ENCODE measurements at regions not wholly inside any gene's neighbourhood (a gene's known extent, or its start where the extent isn't known, plus 50 kb on each side); places are given as distances from the start of the nearest gene placed in this dataset.

DNA sequence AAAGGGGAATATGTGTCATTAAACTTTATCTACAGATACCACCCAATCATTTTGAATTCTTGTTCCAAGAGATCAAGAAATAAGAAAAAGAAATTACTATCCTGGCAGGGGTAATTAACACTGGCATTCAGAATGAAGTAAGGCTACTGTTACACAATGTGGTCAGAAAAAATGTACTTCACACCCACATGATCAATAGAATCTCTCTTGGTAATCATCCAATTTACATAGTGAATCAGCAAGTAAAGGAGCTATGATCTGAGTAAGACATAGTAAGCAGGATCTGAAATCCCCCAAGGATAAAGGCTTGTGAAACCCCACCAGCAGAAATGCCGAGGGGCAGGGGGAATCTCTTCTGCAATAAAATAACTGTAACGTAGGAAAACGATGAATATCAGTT lies 466.5 kb downstream of the FAM181B start:
- Histone ChIP-seq H3K4me1 (ENCODE audit: control insufficient read depth, insufficient read depth, low read length) (no peaks in the 10 kb centered on the region), H3K27me3 (ENCODE audit: control insufficient read depth, insufficient read depth, low read length) (no peaks in the 10 kb centered on the region), H3K9me3 (ENCODE audit: control insufficient read depth, insufficient read depth, low read length) (peaks cover 2% of the 10 kb centered on the region), H3K36me3 (ENCODE audit: control insufficient read depth, insufficient read depth, low read length) (no peaks in the 10 kb centered on the region), H3K27ac (ENCODE audit: low read depth, low read length) (no peak overlapping the region), H3K4me3 (ENCODE audit: low read depth, low read length) (no peak overlapping the region)
- no peak for DNase-seq (ENCODE audit: low read depth in 4 of 6, low spot score in 6 of 6)
- 100% methylated on average over 3 of the region's 3 CpGs for WGBS (ENCODE audit: insufficient coverage)

DNA sequence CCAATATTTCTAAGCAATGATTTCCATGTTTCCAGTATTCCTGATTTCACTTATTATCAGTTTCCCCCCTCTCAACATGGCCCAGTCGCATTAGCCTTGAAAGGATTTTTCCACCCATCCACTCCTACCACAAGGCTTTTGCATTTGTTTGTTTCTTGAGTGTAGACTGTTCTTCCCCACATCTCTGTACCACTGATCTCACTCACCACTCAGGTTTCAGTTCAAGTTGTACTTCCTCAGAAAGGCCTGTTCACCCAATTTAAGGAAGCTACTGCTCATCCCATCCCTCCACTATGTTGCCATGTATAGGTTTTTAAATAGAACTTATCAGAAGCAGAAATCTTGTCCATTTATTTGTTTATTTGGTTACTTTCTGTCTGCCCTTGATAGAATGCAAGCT lies 472.3 kb downstream of the FAM181B start:
- Histone ChIP-seq H3K4me1 (ENCODE audit: control insufficient read depth, insufficient read depth, low read length) (no peaks in the 10 kb centered on the region), H3K27me3 (ENCODE audit: control insufficient read depth, insufficient read depth, low read length) (no peaks in the 10 kb centered on the region), H3K27ac (ENCODE audit: low read depth, low read length) (no peak overlapping the region), H3K4me3 (ENCODE audit: low read depth, low read length) (no peak overlapping the region), H3K9me3 (ENCODE audit: control insufficient read depth, insufficient read depth, low read length) (no peaks in the 10 kb centered on the region), H3K36me3 (ENCODE audit: control insufficient read depth, insufficient read depth, low read length) (no peaks in the 10 kb centered on the region)
- WGBS (ENCODE audit: insufficient coverage) = no CpG with 5 or more reads among the region's 1 CpG
- DNase-seq (ENCODE audit: low read depth in 4 of 6, low spot score in 6 of 6) = no peak

DNA sequence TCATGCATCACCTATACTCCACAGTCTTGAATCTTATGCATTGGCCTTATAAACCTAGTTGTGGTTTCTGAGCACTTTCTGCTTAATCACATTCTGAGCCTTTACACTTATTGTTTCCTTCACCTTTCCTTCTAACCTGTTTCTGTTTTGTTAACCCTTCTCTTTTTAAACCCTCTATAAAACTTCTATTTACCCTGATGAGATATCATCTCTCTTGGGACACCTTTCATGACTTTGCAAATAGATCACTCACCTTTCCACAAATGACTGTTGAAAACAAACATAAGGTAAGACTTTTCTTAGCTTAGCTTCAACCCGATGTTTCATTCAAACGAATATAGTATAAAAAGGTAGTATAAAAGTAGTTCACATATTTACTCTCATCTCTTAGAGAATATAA lies 483.6 kb downstream of the FAM181B start:
- H3K27ac ChIP-seq (ENCODE audit: low read depth, low read length) = no peak overlapping the region
- no peak overlapping the region for H3K4me3 ChIP-seq (ENCODE audit: low read depth, low read length)
- no peak for DNase-seq (ENCODE audit: low read depth in 4 of 6, low spot score in 6 of 6)
- H3K36me3 ChIP-seq (ENCODE audit: control insufficient read depth, insufficient read depth, low read length) = no peaks in the 10 kb centered on the region
- no peaks in the 10 kb centered on the region for H3K4me1 ChIP-seq (ENCODE audit: control insufficient read depth, insufficient read depth, low read length)
- no peaks in the 10 kb centered on the region for H3K9me3 ChIP-seq (ENCODE audit: control insufficient read depth, insufficient read depth, low read length)
- H3K27me3 ChIP-seq (ENCODE audit: control insufficient read depth, insufficient read depth, low read length) = no peaks in the 10 kb centered on the region
- no CpG with 5 or more reads among the region's 2 CpGs for WGBS (ENCODE audit: insufficient coverage)

DNA sequence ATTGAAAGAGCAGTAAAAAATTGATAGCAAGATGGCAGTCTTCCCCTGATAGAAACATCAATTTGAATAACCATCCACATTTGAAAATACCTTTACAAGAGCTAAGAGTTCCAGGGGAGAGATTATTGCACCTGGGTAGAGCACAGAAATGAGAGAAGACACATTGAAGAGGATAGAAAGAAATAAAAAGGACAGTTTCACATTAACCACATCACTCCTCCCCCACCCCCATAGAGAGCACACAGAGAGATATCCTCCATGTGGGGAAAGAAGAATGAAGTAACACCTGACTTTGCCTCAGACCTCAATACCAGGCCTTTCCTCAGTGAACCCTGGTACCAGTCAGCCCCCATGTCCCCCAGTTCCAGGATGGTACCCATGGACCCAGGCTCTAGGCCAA lies 486.7 kb downstream of the FAM181B start:
- no peaks in the 10 kb centered on the region for H3K4me1 ChIP-seq (ENCODE audit: control insufficient read depth, insufficient read depth, low read length)
- no peaks in the 10 kb centered on the region for H3K27me3 ChIP-seq (ENCODE audit: control insufficient read depth, insufficient read depth, low read length)
- DNase-seq (ENCODE audit: low read depth in 4 of 6, low spot score in 6 of 6) = no peak
- no peak overlapping the region for H3K27ac ChIP-seq (ENCODE audit: low read depth, low read length)
- H3K4me3 ChIP-seq (ENCODE audit: low read depth, low read length) = no peak overlapping the region
- H3K36me3 ChIP-seq (ENCODE audit: control insufficient read depth, insufficient read depth, low read length) = no peaks in the 10 kb centered on the region
- no peaks in the 10 kb centered on the region for H3K9me3 ChIP-seq (ENCODE audit: control insufficient read depth, insufficient read depth, low read length)

DNA sequence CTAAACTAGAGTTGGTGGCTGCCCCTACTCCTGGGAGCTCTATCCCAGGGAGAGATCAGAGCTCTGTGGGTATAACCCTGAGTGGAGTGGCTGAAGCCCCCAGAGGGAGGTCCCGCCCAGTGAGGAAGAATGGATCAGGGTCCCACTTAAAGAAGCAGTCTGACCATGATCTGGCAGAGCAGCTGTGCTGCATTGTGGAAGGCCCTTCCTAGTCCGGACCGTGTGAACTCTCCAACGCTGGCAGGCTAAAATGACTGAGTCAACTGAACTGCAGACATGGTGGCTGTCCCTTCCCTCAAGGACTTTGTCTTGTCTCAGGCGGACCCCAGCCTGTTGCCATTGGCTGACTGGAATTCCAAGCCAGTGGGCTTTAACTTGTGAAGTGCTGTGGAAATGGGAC lies 494.2 kb downstream of the FAM181B start:
- no peak overlapping the region for H3K4me3 ChIP-seq (ENCODE audit: low read depth, low read length)
- WGBS (ENCODE audit: insufficient coverage) = 94% methylated on average over 5 of the region's 5 CpGs
- no peaks in the 10 kb centered on the region for H3K9me3 ChIP-seq (ENCODE audit: control insufficient read depth, insufficient read depth, low read length)
- no peak for DNase-seq (ENCODE audit: low read depth in 4 of 6, low spot score in 6 of 6)
- H3K4me1 ChIP-seq (ENCODE audit: control insufficient read depth, insufficient read depth, low read length) = no peaks in the 10 kb centered on the region
- H3K36me3 ChIP-seq (ENCODE audit: control insufficient read depth, insufficient read depth, low read length) = no peaks in the 10 kb centered on the region
- H3K27me3 ChIP-seq (ENCODE audit: control insufficient read depth, insufficient read depth, low read length) = no peaks in the 10 kb centered on the region
- no peak overlapping the region for H3K27ac ChIP-seq (ENCODE audit: low read depth, low read length)

DNA sequence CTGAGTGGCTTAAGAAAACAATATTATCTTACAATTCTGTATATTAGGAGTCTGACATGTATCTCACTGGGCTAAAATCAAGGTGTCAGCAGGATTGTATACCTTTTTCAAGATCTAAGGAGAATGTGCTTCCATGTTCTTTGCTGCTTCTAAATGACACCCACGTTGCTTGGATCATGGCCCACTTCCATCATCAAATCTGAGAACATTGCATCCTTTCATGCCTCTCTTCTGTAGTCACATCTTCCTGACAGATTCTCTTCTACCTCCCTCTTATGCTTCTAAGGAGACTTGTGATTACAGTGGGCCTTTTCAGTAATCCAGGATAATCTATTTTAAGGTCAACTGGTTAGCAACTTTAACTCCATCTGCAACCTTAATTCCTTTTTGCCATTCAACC lies 499.4 kb downstream of the FAM181B start:
- no peak overlapping the region for H3K27ac ChIP-seq (ENCODE audit: low read depth, low read length)
- WGBS (ENCODE audit: insufficient coverage) = 86% methylated on average over 1 of the region's 1 CpG
- H3K4me3 ChIP-seq (ENCODE audit: low read depth, low read length) = no peak overlapping the region
- H3K27me3 ChIP-seq (ENCODE audit: control insufficient read depth, insufficient read depth, low read length) = no peaks in the 10 kb centered on the region
- no peak for DNase-seq (ENCODE audit: low read depth in 4 of 6, low spot score in 6 of 6)
- no peaks in the 10 kb centered on the region for H3K36me3 ChIP-seq (ENCODE audit: control insufficient read depth, insufficient read depth, low read length)
- no peaks in the 10 kb centered on the region for H3K4me1 ChIP-seq (ENCODE audit: control insufficient read depth, insufficient read depth, low read length)
- H3K9me3 ChIP-seq (ENCODE audit: control insufficient read depth, insufficient read depth, low read length) = no peaks in the 10 kb centered on the region

DNA sequence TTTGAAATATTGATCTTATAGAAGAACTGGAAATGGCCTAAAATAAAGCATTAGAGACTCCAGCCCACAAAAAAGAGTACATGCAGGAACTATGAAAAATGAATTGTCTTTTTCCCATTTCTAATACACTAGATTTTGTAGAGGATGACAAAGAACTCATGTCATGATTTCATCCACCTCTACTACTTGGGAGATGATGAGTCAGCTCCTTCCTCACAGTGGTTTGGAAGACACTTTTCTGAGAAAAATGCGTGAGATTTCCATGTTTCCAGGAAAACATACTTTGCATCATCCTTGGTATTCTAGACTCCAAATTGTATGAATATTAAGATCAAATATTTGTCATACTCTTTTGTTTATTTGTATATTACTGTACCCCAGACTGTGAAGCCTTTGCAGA lies 500.5 kb downstream of the FAM181B start:
- H3K27me3 ChIP-seq (ENCODE audit: control insufficient read depth, insufficient read depth, low read length) = no peaks in the 10 kb centered on the region
- H3K27ac ChIP-seq (ENCODE audit: low read depth, low read length) = no peak overlapping the region
- no peaks in the 10 kb centered on the region for H3K4me1 ChIP-seq (ENCODE audit: control insufficient read depth, insufficient read depth, low read length)
- no peaks in the 10 kb centered on the region for H3K36me3 ChIP-seq (ENCODE audit: control insufficient read depth, insufficient read depth, low read length)
- WGBS (ENCODE audit: insufficient coverage) = no CpG with 5 or more reads among the region's 1 CpG
- H3K4me3 ChIP-seq (ENCODE audit: low read depth, low read length) = no peak overlapping the region
- no peaks in the 10 kb centered on the region for H3K9me3 ChIP-seq (ENCODE audit: control insufficient read depth, insufficient read depth, low read length)
- DNase-seq (ENCODE audit: low read depth in 4 of 6, low spot score in 6 of 6) = no peak

DNA sequence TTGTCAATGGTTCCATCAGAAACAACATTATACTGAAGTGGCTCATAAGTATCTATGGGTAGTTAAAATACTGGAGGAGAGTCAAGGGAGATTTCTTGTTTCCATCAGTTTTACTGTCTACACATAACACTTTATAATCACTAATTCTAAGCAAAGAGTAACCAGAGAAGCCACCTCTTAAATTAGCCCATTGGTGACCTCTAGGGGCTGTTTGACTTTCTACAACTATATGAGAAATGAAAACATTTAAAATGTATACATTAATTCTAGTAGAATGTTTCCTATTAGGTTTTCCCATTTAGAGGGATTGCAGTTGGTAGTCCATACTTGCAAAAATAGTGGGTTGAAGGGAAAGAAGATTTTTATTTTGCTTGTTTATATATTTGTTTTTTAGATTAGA lies 504.3 kb downstream of the FAM181B start:
- DNase-seq (ENCODE audit: low read depth in 4 of 6, low spot score in 6 of 6) = peak in 4 of 6 donors; percentile 4 to 67 (median 30)
- Histone ChIP-seq H3K4me3 (ENCODE audit: low read depth, low read length) (no peak overlapping the region), H3K4me1 (ENCODE audit: control insufficient read depth, insufficient read depth, low read length) (no peaks in the 10 kb centered on the region), H3K27ac (ENCODE audit: low read depth, low read length) (no peak overlapping the region), H3K27me3 (ENCODE audit: control insufficient read depth, insufficient read depth, low read length) (no peaks in the 10 kb centered on the region), H3K36me3 (ENCODE audit: control insufficient read depth, insufficient read depth, low read length) (no peaks in the 10 kb centered on the region), H3K9me3 (ENCODE audit: control insufficient read depth, insufficient read depth, low read length) (peaks cover 1% of the 10 kb centered on the region)

DNA sequence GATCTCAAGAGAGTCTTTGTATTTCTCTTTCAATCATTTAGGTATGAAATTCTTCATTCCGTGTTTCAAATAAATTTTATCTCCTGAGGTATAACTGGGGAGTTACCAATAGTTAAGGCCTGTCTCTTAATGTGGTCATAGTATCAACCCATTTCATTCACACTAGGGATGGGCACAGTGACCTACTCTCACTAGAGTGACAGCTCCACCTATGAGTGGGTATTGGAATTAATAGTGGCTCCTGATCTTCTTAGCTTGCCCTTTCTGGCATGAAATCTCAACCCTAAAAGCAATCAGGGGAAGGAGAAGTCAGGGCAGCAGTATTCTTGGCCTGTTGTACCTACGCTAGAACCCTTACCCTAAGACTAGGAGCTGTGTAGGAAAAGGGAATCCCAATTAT lies 507.7 kb downstream of the FAM181B start:
- peaks cover 4% of the 10 kb centered on the region for H3K9me3 ChIP-seq (ENCODE audit: control insufficient read depth, insufficient read depth, low read length)
- no peak for DNase-seq (ENCODE audit: low read depth in 4 of 6, low spot score in 6 of 6)
- H3K36me3 ChIP-seq (ENCODE audit: control insufficient read depth, insufficient read depth, low read length) = no peaks in the 10 kb centered on the region
- H3K4me1 ChIP-seq (ENCODE audit: control insufficient read depth, insufficient read depth, low read length) = no peaks in the 10 kb centered on the region
- no peak overlapping the region for H3K4me3 ChIP-seq (ENCODE audit: low read depth, low read length)
- no peak overlapping the region for H3K27ac ChIP-seq (ENCODE audit: low read depth, low read length)
- WGBS (ENCODE audit: insufficient coverage) = no CpG with 5 or more reads among the region's 2 CpGs
- no peaks in the 10 kb centered on the region for H3K27me3 ChIP-seq (ENCODE audit: control insufficient read depth, insufficient read depth, low read length)

DNA sequence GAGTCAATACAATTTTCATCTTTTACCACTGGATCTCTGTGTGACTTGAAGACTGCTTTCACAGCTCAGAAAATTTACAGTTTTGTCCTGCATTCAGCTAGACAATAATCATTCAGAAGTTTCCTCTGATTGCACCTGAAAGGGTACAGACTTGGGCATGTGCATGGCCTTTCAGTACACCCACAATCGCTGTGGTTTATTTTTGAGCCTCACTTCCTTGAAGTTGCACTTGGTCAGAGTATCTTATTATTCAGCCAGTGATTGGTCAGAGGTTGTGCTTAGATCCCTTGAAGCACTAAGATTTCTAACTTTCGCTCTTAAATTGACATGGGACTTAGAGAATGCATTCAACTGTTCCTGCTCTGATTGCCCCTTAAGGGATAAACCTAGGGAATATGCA lies 508.2 kb downstream of the FAM181B start:
- H3K36me3 ChIP-seq (ENCODE audit: control insufficient read depth, insufficient read depth, low read length) = no peaks in the 10 kb centered on the region
- no peak for DNase-seq (ENCODE audit: low read depth in 4 of 6, low spot score in 6 of 6)
- H3K27me3 ChIP-seq (ENCODE audit: control insufficient read depth, insufficient read depth, low read length) = no peaks in the 10 kb centered on the region
- H3K27ac ChIP-seq (ENCODE audit: low read depth, low read length) = no peak overlapping the region
- H3K9me3 ChIP-seq (ENCODE audit: control insufficient read depth, insufficient read depth, low read length) = peaks cover 4% of the 10 kb centered on the region
- H3K4me3 ChIP-seq (ENCODE audit: low read depth, low read length) = no peak overlapping the region
- 90% methylated on average over 2 of the region's 2 CpGs for WGBS (ENCODE audit: insufficient coverage)
- no peaks in the 10 kb centered on the region for H3K4me1 ChIP-seq (ENCODE audit: control insufficient read depth, insufficient read depth, low read length)

Data from spinal cord (tissue), 9 donors.